ENCODE measurements at regions not wholly inside any gene's neighbourhood (a gene's known extent, or its start where the extent isn't known, plus 50 kb on each side); places are given as distances from the start of the nearest gene placed in this dataset.
A peak's percentile ranks its signal among the peaks of the same experiment; 100 is the strongest.

GRCh38 chr2:18455236-18455862 lies 105.1 kb downstream of the RDH14 start:
- in situ Hi-C loops (cut with HindIII; ENCODE audit: low sequenced_read_pairs), result no loop called here
- TF ChIP-seq, protein P1, sequence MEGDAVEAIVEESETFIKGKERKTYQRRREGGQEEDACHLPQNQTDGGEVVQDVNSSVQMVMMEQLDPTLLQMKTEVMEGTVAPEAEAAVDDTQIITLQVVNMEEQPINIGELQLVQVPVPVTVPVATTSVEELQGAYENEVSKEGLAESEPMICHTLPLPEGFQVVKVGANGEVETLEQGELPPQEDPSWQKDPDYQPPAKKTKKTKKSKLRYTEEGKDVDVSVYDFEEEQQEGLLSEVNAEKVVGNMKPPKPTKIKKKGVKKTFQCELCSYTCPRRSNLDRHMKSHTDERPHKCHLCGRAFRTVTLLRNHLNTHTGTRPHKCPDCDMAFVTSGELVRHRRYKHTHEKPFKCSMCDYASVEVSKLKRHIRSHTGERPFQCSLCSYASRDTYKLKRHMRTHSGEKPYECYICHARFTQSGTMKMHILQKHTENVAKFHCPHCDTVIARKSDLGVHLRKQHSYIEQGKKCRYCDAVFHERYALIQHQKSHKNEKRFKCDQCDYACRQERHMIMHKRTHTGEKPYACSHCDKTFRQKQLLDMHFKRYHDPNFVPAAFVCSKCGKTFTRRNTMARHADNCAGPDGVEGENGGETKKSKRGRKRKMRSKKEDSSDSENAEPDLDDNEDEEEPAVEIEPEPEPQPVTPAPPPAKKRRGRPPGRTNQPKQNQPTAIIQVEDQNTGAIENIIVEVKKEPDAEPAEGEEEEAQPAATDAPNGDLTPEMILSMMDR (IDR thresholded peaks at IDR 0.05; ENCODE audit: low read depth, low read length, missing control alignments), result peak; percentile 40
- no peak for DNase-seq (ENCODE audit: low read depth)
- no peak overlapping the region for H3K4me3 ChIP-seq (ENCODE audit: low read depth, low read length)

GRCh38 chr2:18454692-18455235 lies 105.7 kb downstream of the RDH14 start:
- no peak for DNase-seq (ENCODE audit: low read depth)
- no peak overlapping the region for H3K4me3 ChIP-seq (ENCODE audit: low read depth, low read length)
- in situ Hi-C loops (cut with HindIII; ENCODE audit: low sequenced_read_pairs), result no loop called here
- TF ChIP-seq, protein P1 (IDR thresholded peaks at IDR 0.05; ENCODE audit: low read depth, low read length, missing control alignments), result no peak

DNA sequence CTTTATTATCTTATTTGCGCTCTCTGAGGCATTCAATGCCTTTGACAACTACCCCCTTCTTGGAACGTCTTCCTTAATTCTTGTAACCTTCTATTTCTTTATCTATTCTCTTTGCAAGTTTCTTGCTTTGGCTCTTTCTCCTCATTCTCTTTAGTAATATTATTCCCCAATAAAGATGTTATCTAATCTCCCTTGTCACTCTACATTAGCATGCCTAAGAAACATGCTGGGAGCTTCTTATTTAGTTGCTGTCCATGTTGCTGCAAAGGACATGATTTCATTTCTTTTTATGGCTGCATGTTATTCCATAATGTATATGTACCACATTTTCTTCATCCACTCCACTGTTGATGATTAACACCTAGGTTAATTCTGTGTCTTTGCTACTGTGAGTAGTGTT lies 113.7 kb downstream of the RDH14 start:
- in situ Hi-C loops (cut with HindIII; ENCODE audit: low sequenced_read_pairs), result no loop called here
- TF ChIP-seq, protein P1 (IDR thresholded peaks at IDR 0.05; ENCODE audit: low read depth, low read length, missing control alignments), result no peak
- H3K4me3 ChIP-seq (ENCODE audit: low read depth, low read length), result no peak overlapping the region

DNA sequence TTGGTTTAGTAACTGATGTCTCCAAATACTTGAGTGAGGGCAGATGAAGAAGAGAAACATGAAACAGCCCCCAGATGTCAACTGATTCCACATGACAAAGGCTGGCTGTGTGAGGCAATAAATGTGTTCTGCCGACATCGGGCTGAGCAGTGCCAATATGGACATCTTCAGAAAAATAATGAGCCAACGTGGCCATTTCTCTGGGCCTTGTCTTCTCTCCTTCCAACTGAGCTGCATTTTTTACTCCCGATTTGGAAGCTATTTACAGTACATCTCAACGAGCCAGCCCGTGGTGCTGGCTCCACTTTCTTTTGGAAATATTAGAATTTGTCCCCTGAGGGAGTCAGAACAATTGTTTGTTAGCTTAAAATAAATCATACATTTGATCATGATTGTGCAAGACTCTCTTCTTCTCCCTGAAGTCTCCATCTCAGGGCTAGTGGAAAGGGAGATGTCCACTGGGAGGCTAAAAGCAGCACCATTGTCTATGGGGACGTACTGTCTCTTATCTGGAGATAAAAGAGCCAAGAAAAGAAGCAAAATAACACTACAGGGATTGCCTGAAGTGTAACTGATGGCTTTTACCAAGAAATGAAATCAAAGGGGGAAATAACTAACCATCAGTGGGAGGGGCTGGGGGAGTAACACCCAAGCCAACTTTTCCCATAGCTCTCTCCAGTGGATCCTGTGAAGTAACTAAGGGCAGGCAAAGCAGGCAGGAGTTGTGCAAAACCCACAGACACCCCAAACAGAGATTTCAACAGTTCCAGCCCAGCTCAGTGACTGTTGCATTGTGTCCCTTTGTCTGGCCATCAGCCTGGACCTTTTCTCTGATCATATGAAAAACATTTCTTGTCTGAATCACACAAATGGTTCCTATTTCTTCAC lies 114.8 kb downstream of the RDH14 start:
- no peak for DNase-seq (ENCODE audit: low read depth)
- H3K4me3 ChIP-seq (ENCODE audit: low read depth, low read length), result no peak overlapping the region
- in situ Hi-C loops (cut with HindIII; ENCODE audit: low sequenced_read_pairs), result no loop called here
- TF ChIP-seq, protein P1 (IDR thresholded peaks at IDR 0.05; ENCODE audit: low read depth, low read length, missing control alignments), result no peak

More for the DNA sequence above, 113.7 kb downstream of the RDH14 start:
- no peak for DNase-seq (ENCODE audit: low read depth)

- TF ChIP-seq, protein P1 (IDR thresholded peaks at IDR 0.05; ENCODE audit: low read depth, low read length, missing control alignments), result no peak
- in situ Hi-C loops (cut with HindIII; ENCODE audit: low sequenced_read_pairs), result no loop called here
Observed at GRCh38 chr2:18444806-18445205, 115.6 kb downstream of the RDH14 start.

DNA sequence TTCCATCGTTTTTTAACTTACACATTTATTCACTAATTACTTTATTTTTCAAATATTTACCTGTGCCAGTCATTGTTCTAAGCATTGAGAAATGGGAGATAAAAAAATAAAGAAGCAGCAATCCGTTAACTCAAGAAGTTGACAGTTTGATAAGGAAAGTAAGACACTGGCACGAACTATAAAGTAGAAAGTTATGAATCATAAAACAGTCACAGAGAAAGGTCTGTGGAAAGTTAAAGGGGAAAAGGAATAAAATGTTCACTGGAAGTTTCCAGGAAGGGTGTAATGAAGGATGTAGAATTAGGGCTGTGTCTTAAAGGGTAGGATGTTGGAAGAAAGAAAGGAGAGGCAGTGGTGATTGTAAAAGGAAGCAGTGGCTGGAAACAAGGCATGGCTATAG lies 118.9 kb downstream of the RDH14 start:
- H3K4me3 ChIP-seq (ENCODE audit: low read depth, low read length), result no peak overlapping the region
- TF ChIP-seq, protein P1 (IDR thresholded peaks at IDR 0.05; ENCODE audit: low read depth, low read length, missing control alignments), result no peak
- in situ Hi-C loops (cut with HindIII; ENCODE audit: low sequenced_read_pairs), result no loop called here
- no peak for DNase-seq (ENCODE audit: low read depth)

More at GRCh38 chr2:18444806-18445205, 115.6 kb downstream of the RDH14 start:
- no peak overlapping the region for H3K4me3 ChIP-seq (ENCODE audit: low read depth, low read length)
- no peak for DNase-seq (ENCODE audit: low read depth)
